Coronary artery (tissue), 2 donors: ENCODE measurements at regions not wholly inside any gene's neighbourhood (a gene's known extent, or its start where the extent isn't known, plus 50 kb on each side); places are given as distances from the start of the nearest gene placed in this dataset.

ENCODE experiments used
- DNase-seq: peaks from one replicate; pipeline ENCODE4 v3.0.0-alpha.2; 2017; ENCODE audit warnings: low spot score
- H3K27ac ChIP-seq, 2 donors: fragments of 200-600 bp; sonication (generic); one replicate each; pipeline ENCODE4 v1.5.1; 2016 to 2019
- H3K4me3 ChIP-seq: fragments of 200-600 bp; sonication (generic); 2 replicates; pipeline ENCODE4 v1.5.1; 2016; ENCODE audit warnings: mild to moderate bottlenecking, moderate library complexity
- TF ChIP-seq, protein P1 (sequence below): fragments of 200-600 bp; sonication (generic); IDR thresholded peaks from one replicate; pipeline ENCODE4 v1.5.1; 2019; ENCODE audit warnings: antibody characterized with exemption

DNA sequence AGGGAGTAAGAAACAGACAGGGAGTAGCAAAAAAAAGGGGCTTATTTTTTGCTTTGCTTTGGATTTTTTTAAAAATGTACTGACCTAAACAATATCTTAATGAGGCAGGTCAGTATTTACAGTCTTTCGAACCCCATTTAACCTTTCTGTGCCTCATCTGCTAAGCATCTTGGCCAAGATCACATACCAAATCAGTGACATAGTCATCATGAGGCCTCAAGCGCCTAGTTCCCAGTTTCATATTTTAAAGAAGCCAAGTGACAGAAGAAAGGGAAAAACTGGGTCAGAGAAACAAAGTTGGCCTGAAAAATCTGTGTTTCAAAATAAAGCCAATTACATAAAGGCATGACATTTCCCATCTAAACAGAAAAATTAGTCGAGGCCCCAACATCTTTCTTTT, 94.6 kb upstream of the WDR44 start:
- no peak overlapping the region for H3K27ac ChIP-seq
- DNase-seq, result no peak
- H3K4me3 ChIP-seq, result no peak overlapping the region
- TF ChIP-seq, protein P1, sequence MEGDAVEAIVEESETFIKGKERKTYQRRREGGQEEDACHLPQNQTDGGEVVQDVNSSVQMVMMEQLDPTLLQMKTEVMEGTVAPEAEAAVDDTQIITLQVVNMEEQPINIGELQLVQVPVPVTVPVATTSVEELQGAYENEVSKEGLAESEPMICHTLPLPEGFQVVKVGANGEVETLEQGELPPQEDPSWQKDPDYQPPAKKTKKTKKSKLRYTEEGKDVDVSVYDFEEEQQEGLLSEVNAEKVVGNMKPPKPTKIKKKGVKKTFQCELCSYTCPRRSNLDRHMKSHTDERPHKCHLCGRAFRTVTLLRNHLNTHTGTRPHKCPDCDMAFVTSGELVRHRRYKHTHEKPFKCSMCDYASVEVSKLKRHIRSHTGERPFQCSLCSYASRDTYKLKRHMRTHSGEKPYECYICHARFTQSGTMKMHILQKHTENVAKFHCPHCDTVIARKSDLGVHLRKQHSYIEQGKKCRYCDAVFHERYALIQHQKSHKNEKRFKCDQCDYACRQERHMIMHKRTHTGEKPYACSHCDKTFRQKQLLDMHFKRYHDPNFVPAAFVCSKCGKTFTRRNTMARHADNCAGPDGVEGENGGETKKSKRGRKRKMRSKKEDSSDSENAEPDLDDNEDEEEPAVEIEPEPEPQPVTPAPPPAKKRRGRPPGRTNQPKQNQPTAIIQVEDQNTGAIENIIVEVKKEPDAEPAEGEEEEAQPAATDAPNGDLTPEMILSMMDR, result no peak

DNA sequence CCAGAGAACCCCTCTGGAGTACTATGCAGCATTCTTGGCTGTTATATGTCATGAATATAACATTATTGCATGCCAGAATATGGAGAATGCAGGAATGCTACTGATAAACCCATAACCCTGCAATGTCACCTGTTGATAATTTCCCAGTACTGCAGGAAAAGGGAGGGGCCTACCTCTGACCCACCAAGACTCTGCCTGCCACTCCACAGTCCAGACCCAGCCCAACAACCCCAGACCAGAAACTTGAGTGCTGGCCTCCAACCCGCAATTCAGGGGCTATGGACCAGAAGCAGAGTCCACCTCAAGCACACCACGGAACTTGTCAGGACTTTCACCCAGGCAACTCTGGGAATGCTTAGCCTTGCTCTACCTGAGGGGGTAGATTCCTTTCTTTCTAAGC, 92.9 kb upstream of the WDR44 start:
- H3K4me3 ChIP-seq, result no peak overlapping the region
- no peak for DNase-seq
- TF ChIP-seq, protein P1, result no peak

DNA sequence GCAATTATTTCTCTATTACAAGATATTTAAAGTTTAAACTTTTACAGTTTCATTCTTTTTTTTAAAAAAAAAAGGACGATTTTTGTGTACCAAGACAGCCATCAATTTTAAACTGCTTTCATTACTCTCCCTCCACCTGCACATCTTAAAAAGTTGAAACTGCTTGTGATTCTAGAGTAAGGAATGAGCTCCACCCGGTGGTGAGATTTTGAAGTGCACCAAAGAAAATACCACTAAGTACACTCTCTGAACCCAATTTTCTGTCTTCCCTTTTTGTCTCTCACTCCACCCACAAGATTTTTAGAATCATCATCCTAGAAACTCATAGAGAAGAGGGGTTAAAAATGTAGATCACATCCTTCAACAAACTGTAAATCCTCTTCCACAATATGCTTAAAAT, 91.3 kb upstream of the WDR44 start:
- no peak for DNase-seq
- no peak overlapping the region for H3K4me3 ChIP-seq
- TF ChIP-seq, protein P1, result peak; percentile 43

More for the DNA sequence above, 92.9 kb upstream of the WDR44 start:
- H3K27ac ChIP-seq, result no peak overlapping the region

DNA sequence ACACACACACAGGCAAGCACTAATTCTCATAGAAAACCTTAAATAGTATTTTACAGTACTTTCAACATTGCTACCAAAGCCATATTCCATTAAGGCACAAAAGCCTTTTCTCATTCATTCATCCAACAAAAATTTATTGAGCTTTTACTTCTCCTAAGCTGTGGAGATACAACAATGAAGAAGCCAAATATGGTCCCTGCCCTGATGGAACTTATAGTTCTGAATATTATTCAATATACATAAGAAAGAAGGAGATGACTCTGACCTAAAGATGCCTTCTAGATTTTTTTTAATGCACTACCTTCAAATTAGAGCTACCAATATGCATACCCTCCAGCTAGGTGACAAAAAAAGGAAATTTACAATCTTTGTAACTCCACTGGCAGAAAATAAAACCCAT, 90.0 kb upstream of the WDR44 start:
- H3K4me3 ChIP-seq, result no peak overlapping the region
- TF ChIP-seq, protein P1, result no peak
- DNase-seq, result no peak
- H3K27ac ChIP-seq, result no peak overlapping the region

More for the DNA sequence above, 91.3 kb upstream of the WDR44 start:
- H3K27ac ChIP-seq, result no peak overlapping the region

DNA sequence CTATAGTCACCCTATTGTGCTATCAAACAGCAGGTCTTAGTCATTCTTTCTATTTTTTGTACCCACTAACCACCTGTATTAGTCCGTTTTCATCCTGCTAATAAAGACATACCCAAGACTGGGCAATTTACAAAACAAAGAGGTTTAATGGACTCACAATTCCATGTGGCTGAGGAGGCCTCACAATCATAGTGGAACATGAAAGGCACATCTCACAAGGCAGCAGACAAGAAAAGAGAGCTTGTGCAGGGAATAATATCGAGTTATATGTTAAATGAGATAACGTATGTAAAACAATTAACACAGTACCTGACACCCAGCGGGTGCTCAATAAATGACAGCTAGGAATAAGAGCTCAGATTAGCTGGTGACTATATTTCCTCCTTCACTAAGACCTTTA, 88.1 kb upstream of the WDR44 start:
- no peak overlapping the region for H3K27ac ChIP-seq
- TF ChIP-seq, protein P1, result no peak
- no peak for DNase-seq
- no peak overlapping the region for H3K4me3 ChIP-seq

DNA sequence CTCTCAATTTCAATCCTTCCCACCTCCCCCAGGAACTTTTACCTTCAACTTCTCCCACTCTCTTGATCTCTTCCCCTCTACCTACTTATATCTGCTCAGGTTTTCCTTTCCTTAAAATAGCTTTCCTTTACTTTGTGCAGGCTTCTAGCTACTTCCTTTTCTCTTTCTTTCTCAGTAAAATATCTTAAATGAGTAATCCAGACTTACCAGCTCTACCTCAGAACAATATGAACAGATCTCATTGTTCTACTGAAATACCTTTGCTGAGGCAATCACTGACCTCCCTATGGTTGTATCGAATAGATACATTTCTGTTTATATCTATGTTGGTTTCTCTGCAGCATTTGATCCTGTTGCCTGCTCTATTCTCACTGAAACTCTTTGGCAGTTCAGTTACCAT, 86.7 kb upstream of the WDR44 start:
- no peak for DNase-seq
- Histone ChIP-seq H3K27ac (no peak overlapping the region), H3K4me3 (no peak overlapping the region)
- TF ChIP-seq, protein P1, result no peak

DNA sequence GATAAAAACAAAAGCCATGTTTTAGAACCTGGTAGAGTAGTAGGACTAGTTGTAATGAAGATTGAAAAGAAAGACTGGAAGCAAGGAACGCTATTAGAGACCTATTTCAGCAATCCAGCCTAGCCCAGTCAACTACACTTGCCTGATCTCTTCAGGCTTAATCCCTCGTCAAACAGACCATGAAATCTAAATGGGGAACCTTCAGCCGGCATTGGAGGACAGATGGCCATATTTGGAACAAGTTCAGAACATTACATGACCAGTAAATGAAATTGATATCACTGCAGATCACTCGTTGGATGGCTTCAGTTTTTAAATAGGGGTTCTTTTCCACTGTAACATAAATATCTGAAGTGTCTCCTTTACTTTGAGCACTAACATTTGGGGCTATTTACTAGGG, 84.8 kb upstream of the WDR44 start:
- Histone ChIP-seq H3K27ac (no peak overlapping the region), H3K4me3 (no peak overlapping the region)
- DNase-seq, result no peak
- TF ChIP-seq, protein P1, result no peak
